HPDE6-E6E7 (cell line): ENCODE measurements at regions not wholly inside any gene's neighbourhood (a gene's known extent, or its start where the extent isn't known, plus 50 kb on each side); places are given as distances from the start of the nearest gene placed in this dataset.

Source experiments
- DNase-seq: peaks from one replicate; pipeline ENCODE4 v3.0.0; 2011; ENCODE audit warnings: missing footprints; ENCODE audit errors: extremely low spot score

DNA sequence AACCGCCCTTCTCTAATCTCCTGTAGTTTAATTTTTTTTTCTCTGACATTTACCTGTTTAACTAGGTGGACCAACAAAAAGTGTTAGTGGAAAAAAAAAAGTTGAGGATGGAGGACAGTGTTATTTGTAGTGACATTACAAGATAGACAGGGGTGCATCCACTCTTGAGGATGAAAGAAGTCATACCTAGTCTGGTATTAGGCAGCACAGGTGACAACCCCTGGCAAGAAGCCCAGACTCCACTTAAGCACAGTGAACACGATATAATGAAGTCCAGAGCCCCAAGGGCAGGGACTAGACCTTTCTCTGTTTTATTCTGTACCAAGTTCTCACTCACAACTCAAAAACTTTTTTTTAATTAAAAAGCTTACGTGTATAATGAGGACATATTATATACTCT is 268.4 kb downstream of the GPR37 start:
- no peak for DNase-seq

DNA sequence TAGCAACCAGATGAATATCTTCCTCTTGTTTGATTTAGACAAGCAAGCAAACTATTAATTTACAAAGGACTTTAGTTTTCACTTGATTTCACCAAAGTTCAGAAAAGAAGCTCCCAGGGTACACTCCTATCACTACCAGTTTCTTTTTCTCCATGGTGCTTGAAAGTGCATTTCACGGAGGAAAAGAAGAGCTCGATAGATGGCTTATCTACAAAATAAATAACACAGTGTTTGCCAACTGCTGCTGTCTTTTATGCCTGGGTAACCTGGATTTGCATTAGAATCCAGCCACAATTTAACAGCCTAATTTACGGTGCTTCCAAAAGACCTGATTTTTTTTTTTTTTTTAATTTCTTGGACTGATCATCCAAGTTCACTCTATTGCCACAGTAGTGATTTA is 275.7 kb downstream of the GPR37 start:
- no peak for DNase-seq

DNA sequence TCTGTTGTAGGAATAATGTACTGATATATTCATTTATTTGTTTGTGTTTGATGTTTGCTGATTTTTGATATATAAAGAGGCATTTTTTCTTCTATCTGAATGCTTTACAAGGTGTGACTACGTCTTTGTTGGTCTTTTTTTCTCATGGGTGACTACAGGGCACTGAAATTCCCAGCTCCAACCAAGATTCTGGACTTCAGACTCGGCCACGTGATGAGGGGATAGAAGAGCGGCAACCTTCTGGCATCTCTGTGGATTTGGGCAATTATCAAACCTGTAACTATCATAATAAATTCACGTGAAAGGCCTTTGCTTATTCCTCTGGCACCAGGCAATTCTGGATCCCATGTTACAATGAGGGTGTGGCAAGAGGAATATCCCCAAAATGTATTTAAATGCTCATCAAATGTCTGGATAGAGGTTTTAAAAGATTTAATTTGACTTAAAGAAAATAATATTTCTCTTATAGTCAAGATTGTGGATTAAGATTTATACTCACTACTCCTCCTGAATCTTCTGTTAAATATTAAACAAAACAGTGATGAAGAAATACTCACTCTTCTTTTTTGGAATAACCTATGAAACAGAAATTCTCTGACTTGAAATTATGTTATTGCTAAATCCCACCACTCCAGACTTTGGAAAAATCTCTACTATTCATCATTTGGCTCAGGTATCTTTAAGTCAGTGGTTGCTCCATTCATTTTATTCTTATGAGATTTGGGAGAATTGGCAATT is 276.3 kb downstream of the GPR37 start:
- DNase-seq = no peak

DNA sequence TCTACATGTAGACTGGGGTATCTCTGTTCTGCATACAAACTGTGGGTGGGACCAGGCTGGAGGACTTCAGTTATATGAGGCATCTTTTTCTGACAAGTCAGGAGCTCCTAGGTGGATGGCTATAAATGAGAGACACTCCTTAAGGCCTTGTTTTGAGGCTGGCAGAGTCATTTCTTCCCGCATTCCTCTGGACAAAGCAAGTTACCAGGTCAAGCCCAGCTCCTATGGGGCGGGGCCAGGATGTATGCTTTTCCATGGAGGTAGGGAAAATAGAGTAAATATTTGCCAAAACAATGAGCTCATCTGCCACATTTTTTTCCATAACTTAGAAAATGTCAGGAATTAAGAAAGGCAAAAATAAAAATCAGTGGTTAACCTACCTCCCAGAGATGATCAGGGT is 283.4 kb downstream of the GPR37 start:
- no peak for DNase-seq

DNA sequence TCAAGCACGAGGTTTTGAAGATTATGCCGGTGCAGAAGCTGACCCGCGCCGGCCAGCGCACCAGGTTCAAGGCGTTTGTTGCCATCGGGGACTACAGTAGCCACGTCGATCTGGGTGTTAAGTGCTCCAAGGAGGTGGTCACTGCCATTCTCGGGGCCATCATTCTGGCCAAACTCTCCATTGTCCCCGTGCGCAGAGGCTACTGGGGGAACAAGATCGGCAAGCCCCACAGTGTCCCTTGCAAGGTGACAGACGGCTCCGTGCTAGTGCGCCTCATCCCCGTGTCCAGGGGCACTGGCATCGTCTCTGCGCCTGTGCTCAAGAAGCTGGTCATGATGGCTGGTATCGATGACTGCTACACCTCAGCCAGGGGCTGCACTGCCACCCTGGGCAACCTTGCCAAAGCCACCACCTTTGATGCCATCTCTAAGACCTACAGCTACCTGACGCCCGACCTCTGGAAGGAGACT is 284.7 kb downstream of the GPR37 start:
- DNase-seq = no peak

DNA sequence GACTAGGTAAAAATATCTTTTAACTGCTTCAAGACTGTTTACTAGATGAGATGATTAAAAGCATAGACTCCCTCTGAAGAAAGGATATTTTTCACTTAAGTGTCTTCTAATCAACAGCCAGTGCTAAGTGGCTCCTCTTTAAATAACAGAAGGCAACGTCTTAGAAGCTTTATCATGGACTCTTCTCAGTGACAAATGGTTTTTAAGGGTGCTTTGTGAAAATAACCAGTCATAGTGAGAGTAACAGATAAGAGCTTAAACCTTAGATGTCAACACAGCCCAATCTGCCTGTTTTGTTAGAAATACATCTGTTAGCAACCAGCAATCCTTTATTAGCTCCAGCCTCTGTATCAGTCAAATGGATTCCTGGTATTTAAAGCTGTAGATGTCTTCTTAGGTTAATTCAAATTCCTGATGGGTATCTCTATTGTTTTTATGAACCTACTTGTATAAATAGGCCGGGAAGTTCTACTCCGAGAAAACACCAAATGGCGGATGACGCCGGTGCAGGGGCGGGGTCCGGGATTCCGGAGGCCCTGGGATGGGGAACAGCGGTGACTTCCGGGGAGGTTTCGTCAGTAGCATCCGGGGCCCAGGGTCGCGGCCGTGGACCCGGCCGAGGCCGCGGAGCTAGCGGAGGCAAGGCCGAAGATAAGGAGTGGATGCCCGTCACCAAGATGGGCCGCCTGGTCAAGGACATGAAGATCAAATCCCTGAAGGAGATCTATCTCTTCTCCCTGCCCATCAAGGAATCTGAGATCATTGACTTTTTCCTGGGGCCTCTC is 285.4 kb downstream of the GPR37 start:
- no peak for DNase-seq

DNA sequence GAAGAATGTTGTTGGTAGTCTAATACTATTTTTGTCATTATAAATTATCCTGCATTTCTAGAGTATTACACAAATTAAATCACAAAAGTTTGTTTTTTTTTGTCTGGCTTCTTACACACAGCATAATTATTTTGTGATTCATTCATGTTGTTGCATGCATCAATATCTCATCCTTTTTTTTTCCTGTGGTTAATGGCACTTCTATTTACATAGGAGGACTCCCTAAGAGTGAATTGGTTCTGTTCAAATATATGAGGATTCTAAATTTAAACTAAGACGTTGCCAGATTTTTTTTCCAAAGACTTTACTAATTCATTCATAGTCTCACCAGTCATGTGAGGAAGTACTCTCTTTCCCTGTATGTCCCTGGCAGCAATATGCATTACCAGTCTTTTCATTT is 303.3 kb downstream of the GPR37 start:
- no peak for DNase-seq

DNA sequence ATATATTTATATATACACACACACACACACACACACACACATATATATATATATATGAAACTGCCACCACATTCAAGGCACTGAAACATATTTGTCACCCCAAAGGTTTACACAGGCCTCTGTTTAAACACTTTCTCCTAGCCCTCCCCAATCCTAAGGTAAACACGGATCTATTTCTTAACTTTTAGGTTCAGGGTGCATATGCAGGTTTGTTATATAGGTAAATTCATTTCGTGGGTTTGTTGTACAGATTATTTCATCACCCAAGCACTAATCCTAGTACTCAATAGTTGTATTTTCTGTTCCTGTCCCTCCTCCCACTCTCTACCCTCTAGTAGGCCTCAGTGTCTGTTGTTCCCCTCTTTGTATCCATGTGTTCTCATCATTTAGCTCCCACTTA is 305.0 kb downstream of the GPR37 start:
- DNase-seq = no peak

DNA sequence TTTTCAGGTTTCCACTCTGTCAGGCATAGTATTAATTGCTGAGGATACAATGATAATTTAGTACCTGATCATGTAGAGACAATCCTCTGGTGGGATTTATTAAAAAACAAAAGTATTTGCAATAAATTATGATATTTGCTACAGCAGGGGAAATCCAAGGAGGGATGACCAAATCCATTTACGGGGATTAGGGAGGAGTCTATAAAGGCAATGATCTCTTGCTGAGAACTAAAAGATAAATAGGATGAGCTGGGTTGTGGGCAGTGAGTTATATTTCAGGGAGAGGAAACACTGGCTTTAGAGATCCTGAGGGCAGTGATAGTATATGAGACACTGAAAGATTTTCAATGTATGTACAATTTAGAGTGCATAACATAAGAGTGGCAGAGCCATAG is 305.5 kb downstream of the GPR37 start:
- DNase-seq = no peak

DNA sequence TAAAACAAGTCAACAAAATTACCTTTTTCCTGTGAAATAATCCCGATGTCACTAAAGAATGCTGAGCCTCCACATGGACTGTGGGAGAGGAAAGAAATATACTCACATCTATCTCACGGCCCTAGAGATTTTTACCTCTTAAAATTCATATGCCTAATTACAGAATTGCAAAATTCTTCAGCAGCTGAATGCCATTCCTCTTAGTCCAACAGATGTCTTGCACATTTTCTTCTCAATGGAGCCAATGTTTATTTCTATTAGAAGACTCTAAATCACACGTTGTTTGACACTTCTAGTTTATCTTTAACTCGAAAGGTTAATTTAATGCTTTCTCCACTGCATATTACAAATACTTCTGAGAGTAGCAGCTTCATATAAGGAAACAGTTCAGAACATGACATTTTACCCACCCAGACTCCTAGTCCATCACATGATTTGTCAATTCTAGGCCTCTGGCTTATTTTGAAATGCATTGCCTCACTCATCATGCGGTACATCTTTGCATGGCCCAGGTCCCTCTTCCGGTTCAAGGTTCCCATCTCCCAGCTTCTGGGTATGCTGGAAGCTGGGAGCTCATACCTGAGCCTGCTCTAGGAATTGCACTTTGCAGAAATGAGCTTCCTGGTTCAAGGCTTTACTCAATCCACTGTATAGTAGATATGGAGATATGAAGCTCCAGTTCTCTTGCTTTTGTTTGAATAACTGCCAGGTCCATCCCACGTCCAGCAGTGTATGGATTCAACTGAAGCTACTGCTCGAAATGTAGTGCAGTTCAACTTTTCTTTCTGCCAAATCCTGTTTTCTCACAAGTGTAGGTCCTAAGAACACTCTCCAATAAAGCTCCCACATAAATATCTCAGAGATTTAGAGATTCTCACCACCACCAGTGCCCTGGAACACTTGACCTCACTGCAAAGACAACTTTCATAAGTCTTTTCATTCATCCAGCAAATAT is 306.2 kb downstream of the GPR37 start:
- no peak for DNase-seq

DNA sequence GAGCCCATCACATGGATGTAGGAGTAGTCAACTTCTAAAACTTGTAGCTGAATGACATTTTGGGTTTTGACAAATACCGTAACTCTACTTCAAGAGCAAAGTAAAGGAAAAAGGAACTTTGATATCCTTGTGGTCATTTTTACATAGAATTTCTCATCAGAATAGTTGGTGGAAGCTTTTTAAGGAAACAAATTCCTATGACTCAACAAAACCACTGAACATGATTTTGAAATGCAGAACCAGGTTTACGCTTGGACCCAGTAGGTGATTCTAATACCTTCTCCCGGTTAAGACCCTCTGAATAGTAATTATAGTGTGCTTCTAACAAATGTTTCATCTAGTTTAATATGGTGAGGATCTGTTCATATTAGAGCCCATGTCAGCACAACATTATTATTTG is 307.8 kb downstream of the GPR37 start:
- DNase-seq = no peak

DNA sequence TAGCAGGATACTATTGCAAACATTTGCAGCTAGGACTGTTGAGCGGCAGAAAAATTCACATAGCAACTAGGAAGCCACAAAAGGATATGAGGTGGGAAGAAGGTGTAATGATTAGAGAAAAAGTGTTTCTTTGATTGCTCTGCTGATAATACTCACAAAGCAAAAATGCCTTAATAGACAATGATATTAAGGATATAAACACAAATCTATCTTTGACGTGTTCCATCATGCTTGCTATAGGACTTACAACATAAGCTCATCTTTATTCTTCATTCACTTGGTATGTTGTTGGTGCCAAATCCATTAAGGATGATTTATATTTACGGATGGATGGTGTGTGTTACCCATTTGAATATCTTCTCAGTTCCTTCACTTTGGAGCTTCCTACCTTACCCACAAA is 309.3 kb downstream of the GPR37 start:
- DNase-seq = no peak

DNA sequence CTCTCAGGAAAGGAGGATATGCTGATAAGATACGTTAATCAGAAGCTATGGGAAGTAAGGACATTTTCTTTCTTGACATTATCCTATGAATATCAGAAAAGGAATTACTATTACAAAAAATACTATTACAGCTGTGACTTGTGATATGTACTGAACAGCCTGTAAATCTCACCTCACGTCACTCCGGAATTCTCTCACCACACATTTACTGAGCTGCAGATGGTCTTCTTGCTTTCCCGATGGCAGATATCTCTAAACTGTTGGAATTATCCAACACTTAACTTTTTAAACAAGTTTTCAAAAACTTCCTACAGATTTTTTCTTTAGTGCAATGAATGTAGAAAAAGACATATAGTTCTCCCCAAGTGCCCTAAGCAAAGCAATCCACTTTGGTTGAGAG is 313.4 kb downstream of the GPR37 start:
- no peak for DNase-seq

DNA sequence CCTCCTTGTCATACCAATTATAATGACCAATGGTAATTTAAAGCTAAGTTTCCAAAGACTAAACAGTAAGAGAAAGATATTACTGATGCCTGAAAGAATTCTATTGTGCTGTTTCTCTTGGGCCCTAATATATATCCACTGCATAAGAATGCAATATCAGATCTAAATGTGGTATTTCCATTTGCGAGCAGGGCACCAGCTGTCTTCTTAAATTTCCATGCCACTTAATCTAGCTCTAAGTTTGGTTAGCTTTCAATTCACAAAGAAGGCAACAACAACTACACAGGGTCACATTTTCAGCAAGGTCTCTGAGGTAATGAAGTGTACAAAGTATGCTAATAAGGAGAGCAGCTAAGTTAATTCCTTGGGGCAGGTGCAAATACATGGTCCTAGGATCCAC is 315.7 kb downstream of the GPR37 start:
- no peak for DNase-seq

DNA sequence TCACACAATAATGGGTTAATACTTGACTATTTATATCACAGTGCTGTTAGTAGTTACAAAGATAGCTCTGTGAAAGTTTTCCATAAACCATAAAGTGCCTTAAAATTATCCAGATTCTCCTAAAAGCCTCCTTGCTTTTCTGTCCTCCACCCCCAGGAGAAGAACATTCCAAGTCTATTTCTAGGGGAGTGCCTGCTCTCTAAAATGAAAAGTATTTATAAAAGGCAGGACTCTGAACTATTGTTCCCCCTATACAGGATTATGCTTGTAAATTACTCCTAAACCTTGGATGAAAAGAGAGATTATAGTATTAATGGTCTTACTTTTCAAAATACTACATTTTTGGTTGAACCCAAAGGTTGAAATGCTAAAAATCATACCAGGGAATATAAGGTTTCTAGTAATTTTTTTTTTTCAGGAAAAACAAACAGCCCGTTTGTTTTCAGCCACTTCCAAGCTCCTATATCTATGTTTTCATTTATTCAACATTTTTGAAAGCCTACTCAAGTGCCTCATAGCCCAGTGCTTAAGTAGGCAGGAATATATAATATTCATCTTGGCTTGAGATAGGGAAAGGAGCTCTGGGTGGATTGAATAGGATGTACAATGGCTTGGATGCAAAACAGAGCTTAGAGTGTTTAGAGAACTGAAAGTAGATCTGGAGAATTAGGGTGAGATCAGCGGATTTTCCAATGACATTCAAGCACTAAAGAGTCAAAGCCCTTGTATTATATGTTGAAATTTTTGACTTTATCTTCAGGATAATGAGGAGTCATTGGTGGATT is 320.7 kb downstream of the GPR37 start:
- DNase-seq = no peak

DNA sequence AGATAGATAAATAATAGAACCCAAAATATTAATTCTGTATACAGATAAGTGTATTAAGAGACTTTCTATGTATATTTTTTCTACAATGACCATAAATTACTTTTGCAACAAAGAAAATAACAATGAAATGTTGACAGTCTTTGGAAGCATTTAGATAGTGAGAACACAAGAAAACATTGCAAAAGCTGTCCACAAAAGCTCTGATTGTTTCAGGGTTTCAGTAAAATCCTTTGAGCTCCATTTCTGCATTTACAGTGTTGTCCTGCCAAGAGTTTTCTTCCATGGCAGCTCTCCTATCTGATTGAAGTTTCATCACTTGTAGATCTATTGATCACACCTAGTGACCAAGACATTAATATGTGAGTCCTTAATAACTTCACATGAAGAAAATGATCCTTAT is 321.8 kb downstream of the GPR37 start:
- no peak for DNase-seq

DNA sequence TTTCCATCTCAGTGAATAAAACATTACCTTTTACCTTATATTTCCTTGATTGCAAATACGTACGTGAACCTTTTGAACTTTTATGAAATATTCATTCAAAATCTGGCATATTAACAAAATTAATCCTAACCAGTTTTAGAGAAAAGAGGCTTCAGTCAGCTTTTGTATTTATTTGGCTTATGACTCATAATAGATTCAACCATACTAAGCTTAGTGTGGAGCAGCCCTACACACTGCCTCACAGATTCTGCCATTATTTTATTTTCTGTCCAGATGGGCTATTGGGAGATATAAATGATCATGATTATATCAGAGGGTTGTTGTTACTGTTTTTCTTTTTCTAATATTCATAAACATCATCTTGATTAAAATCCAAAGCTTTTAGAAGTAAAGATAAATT is 325.5 kb downstream of the GPR37 start:
- DNase-seq = no peak

DNA sequence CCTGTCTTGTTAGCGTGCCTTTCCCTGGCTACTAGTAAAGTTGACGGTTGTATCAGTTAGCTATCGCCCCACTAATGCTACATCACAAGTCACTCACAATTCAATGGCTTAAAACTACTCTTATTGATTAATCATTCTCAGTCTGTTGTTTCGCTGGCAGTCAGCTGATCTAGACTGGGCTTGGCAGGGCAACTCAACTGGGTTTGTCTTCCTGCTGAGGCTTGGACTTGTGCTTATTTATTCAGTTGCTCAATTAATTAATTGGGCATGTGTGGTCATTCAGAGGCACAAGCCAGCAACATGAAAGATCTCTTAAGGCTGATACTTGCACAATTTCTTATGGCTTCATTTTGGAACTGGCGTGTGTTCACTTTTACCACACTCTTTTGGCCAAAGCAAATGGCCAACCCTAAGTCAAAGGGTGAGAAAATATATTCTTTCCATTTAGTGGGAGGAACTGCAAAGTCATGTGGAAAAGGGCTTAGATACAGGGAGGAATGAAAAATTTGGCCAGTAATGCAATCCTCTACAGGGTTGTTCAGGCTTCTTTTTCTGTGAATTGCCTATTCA is 333.5 kb downstream of the GPR37 start:
- no peak for DNase-seq

DNA sequence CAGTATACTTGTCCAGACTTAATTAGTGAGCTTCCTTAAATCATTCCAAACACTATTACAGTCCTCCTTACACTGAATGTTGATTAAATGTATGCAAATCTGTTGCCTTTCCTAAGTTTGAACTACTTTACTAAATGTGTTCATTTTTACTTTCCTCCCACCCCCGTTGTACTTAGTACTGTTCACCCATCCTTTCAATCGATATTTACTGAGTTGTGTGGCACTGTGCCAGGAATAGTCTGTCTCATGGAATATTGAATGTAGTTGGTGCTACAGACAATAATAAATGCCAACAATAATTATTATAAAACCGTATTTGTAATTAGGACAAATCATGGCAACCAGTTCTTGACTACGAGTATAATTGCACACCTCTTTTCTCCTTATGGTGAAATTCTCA is 335.7 kb downstream of the GPR37 start:
- DNase-seq = no peak

DNA sequence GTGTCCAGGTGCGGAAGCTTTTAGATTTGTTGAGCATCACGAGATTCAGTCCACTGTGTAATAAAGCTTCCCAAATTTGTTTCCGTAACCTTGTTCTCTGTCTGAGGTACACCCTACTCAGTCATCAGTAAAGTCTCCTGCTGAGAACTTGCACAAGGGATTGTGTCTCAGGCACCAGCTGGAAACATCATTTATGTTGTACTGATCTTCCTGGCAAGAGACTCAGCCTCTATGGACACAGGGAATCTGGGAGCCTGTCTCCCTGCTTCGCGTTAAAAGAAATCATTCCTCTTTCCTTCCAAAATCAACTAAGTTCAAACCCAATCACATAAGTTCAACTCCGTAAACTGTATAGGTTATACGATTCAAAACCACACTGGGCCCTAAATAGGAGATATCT is 336.8 kb downstream of the GPR37 start:
- no peak for DNase-seq

DNA sequence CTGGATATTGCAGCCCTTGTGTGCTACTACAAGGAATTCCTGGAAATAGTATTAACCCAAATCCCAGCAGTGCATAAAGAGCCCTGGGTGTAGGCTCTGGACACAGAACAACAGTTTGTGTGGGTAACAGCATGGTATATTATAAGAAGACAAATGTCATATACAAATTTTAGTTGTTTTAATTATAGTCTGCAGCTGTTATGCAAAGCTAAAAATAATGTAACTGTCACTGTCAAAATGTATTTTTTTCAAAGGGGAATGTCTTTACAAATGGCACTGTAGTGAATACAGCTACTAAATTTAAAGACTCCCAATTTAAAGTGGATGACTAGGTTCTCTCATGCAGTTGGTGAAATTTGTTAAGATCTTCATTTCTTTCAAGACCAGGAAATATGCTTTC is 339.0 kb downstream of the GPR37 start:
- DNase-seq = no peak
